SK-N-SH treated with all-trans-retinoic acid at 6 μM for 48 hours (cell line): ENCODE measurements at regions not wholly inside any gene's neighbourhood (a gene's known extent, or its start where the extent isn't known, plus 50 kb on each side); places are given as distances from the start of the nearest gene placed in this dataset.
A peak's percentile ranks its signal among the peaks of the same experiment; 100 is the strongest.

Experiments used
- ATAC-seq: fragments of 200-7000 bp; cut with Tn5 transposase; 3 replicates; pipeline ENCODE4 v1.9.1; 2020; ENCODE audit warnings: mild to moderate bottlenecking, moderate library complexity
- ARNTL ChIP-seq: fragments of 450-650 bp; formaldehyde crosslinking; IDR thresholded peaks from 2 replicates; pipeline ENCODE4 v1.5.0; 2020; ENCODE audit warnings: low read depth, mild to moderate bottlenecking, moderate library complexity, borderline replicate concordance
- CREB5 ChIP-seq: fragments of 250-450 bp; sonication (Bioruptor Pico); IDR thresholded peaks from 2 replicates; pipeline ENCODE4 v1.5.1; 2020; ENCODE audit warnings: low read depth, mild to moderate bottlenecking, moderate library complexity
- CSDC2 ChIP-seq: fragments of 250-450 bp; sonication (Bioruptor Pico); IDR thresholded peaks from 2 replicates; pipeline ENCODE4 v1.5.0; 2020; ENCODE audit warnings: mild to moderate bottlenecking, moderate library complexity
- CSRNP3 ChIP-seq: fragments of 250-450 bp; sonication (Bioruptor Pico); IDR thresholded peaks from 2 replicates; pipeline ENCODE4 v1.5.1; 2021; ENCODE audit warnings: mild to moderate bottlenecking, moderate library complexity
- ESRRG ChIP-seq: fragments of 250-450 bp; sonication (Bioruptor Pico); IDR thresholded peaks from 2 replicates; pipeline ENCODE4 v1.6.1; 2021; ENCODE audit warnings: mild to moderate bottlenecking
- GLIS3 ChIP-seq: fragments of 250-450 bp; sonication (Bioruptor Pico); IDR thresholded peaks from 2 replicates; pipeline ENCODE4 v1.5.0; 2020; ENCODE audit warnings: mild to moderate bottlenecking, moderate library complexity
- ISL1 ChIP-seq: fragments of 250-450 bp; sonication (Bioruptor Pico); IDR thresholded peaks from 2 replicates; pipeline ENCODE4 v2.1.2; 2022; ENCODE audit warnings: mild to moderate bottlenecking, moderate library complexity
- OSR1 ChIP-seq: fragments of 250-450 bp; sonication (Bioruptor Pico); IDR thresholded peaks from 2 replicates; pipeline ENCODE4 v1.8.0; 2022; ENCODE audit warnings: moderate library complexity, mild to moderate bottlenecking, inconsistent platforms
- PATZ1 ChIP-seq: fragments of 250-450 bp; sonication (Bioruptor Pico); IDR thresholded peaks from 2 replicates; pipeline ENCODE4 v1.8.0; 2020; ENCODE audit warnings: mild to moderate bottlenecking, moderate library complexity, borderline replicate concordance
- PPARA ChIP-seq: fragments of 250-450 bp; sonication (Bioruptor Pico); IDR thresholded peaks from 2 replicates; pipeline ENCODE4 v1.5.0; 2020; ENCODE audit warnings: mild to moderate bottlenecking, borderline replicate concordance
- RARB ChIP-seq: fragments of 250-450 bp; sonication (Bioruptor Pico); IDR thresholded peaks from 2 replicates; pipeline ENCODE4 v1.8.0; 2021; ENCODE audit warnings: mild to moderate bottlenecking, moderate library complexity
- SNAI2 ChIP-seq: fragments of 250-450 bp; sonication (Bioruptor Pico); IDR thresholded peaks from 2 replicates; pipeline ENCODE4 v1.5.0; 2020; ENCODE audit warnings: mild to moderate bottlenecking, moderate library complexity
- TCF4 ChIP-seq: fragments of 250-450 bp; sonication (Bioruptor Pico); IDR thresholded peaks from 2 replicates; pipeline ENCODE4 v1.8.0; 2021; ENCODE audit warnings: mild to moderate bottlenecking, moderate library complexity, borderline replicate concordance
- TOX ChIP-seq: fragments of 250-450 bp; sonication (Bioruptor Pico); IDR thresholded peaks from 2 replicates; pipeline ENCODE4 v1.8.0; 2021; ENCODE audit warnings: mild to moderate bottlenecking, moderate library complexity, borderline replicate concordance
- TSHZ2 ChIP-seq: fragments of 250-450 bp; sonication (Bioruptor Pico); IDR thresholded peaks from 2 replicates; pipeline ENCODE4 v1.5.0; 2020; ENCODE audit warnings: mild to moderate bottlenecking, moderate library complexity
- ZC3H10 ChIP-seq: fragments of 250-450 bp; sonication (Bioruptor Pico); IDR thresholded peaks from 2 replicates; pipeline ENCODE4 v1.5.1; 2021; ENCODE audit warnings: mild to moderate bottlenecking, moderate library complexity
- ZFP3 ChIP-seq: fragments of 250-450 bp; sonication (Bioruptor Pico); IDR thresholded peaks from 2 replicates; pipeline ENCODE4 v1.5.0; 2020; ENCODE audit warnings: mild to moderate bottlenecking, moderate library complexity
- ZFP30 ChIP-seq: fragments of 450-650 bp; formaldehyde crosslinking; IDR thresholded peaks from 2 replicates; pipeline ENCODE4 v1.5.0; 2022; ENCODE audit warnings: mild to moderate bottlenecking, moderate library complexity
- ZNF565 ChIP-seq: fragments of 450-650 bp; formaldehyde crosslinking; conservative IDR thresholded peaks from 2 replicates; pipeline ENCODE4 v1.5.0; 2020; ENCODE audit warnings: low read depth, mild to moderate bottlenecking, moderate library complexity
- ZNF70 ChIP-seq: fragments of 450-650 bp; formaldehyde crosslinking; IDR thresholded peaks from 2 replicates; pipeline ENCODE4 v1.5.0; 2020; ENCODE audit warnings: mild to moderate bottlenecking, moderate library complexity
- ZNF8 ChIP-seq: fragments of 450-650 bp; formaldehyde crosslinking; IDR thresholded peaks from 2 replicates; pipeline ENCODE4 v1.5.0; 2020; ENCODE audit warnings: mild to moderate bottlenecking, moderate library complexity

GRCh38 chr3:27591312-27592210 is 107.4 kb upstream of the SLC4A7 start:
- ATAC-seq, result no peak
- TF ChIP-seq ZFP3 (CRISPR knock-in tag) (no peak), OSR1 (CRISPR knock-in tag) (no peak), TSHZ2 (CRISPR knock-in tag) (no peak), PPARA (no peak), GLIS3 (CRISPR knock-in tag) (no peak), ISL1 (no peak), SNAI2 (CRISPR knock-in tag) (no peak), ZNF565 (CRISPR knock-in tag) (no peak), ARNTL (no peak), TOX (CRISPR knock-in tag) (no peak)
- TF ChIP-seq, all 23 proteins: peak for 0

- TF ChIP-seq TOX (CRISPR knock-in tag) (no peak), ISL1 (peak; percentile 69), ZFP30 (CRISPR knock-in tag) (no peak), ZNF565 (CRISPR knock-in tag) (no peak), ARNTL (no peak)
- TF ChIP-seq, all 23 proteins: peak for 1
- ATAC-seq, result peak; percentile 75
Observed at GRCh38 chr3:27590437-27591298, 106.5 kb upstream of the SLC4A7 start.

- ATAC-seq, result peak; percentile 65
- TF ChIP-seq ZNF8 (CRISPR knock-in tag) (no peak), GLIS3 (CRISPR knock-in tag) (no peak), CSDC2 (CRISPR knock-in tag) (no peak), ZNF70 (CRISPR knock-in tag) (no peak), CREB5 (no peak), RARB (CRISPR knock-in tag) (no peak), ZFP3 (CRISPR knock-in tag) (no peak)
Observed at GRCh38 chr3:27589795-27590194, 105.6 kb upstream of the SLC4A7 start.

- ATAC-seq, result no peak
- TF ChIP-seq TCF4 (CRISPR knock-in tag) (no peak), ARNTL (no peak), CSRNP3 (CRISPR knock-in tag) (no peak), ZNF8 (CRISPR knock-in tag) (no peak), ZFP30 (CRISPR knock-in tag) (no peak), ESRRG (CRISPR knock-in tag) (no peak), ZFP3 (CRISPR knock-in tag) (no peak), CSDC2 (CRISPR knock-in tag) (no peak), GLIS3 (CRISPR knock-in tag) (no peak), ZC3H10 (CRISPR knock-in tag) (no peak), ZNF565 (CRISPR knock-in tag) (no peak), ISL1 (no peak), SNAI2 (CRISPR knock-in tag) (no peak), PPARA (no peak), TSHZ2 (CRISPR knock-in tag) (no peak), PATZ1 (CRISPR knock-in tag) (no peak)
Observed at GRCh38 chr3:27585429-27585828, 101.2 kb upstream of the SLC4A7 start.
